ENCODE measurements at regions not wholly inside any gene's neighbourhood (a gene's known extent, or its start where the extent isn't known, plus 50 kb on each side); places are given as distances from the start of the nearest gene placed in this dataset.

- in situ Hi-C loops (cut with MboI; ENCODE audit: low sequenced_read_pairs, unreplicated experiment): no loop called here
- no peak for TF ChIP-seq CTCF (IDR thresholded peaks at IDR 0.05; ENCODE audit: borderline replicate concordance, control extremely low read depth, extremely low read depth, insufficient read depth, missing control alignments)
- DNase-seq (ENCODE audit: low spot score): no peak
Observed at GRCh38 chr2:37568565-37568964, 102.9 kb downstream of the CDC42EP3 start.

DNA sequence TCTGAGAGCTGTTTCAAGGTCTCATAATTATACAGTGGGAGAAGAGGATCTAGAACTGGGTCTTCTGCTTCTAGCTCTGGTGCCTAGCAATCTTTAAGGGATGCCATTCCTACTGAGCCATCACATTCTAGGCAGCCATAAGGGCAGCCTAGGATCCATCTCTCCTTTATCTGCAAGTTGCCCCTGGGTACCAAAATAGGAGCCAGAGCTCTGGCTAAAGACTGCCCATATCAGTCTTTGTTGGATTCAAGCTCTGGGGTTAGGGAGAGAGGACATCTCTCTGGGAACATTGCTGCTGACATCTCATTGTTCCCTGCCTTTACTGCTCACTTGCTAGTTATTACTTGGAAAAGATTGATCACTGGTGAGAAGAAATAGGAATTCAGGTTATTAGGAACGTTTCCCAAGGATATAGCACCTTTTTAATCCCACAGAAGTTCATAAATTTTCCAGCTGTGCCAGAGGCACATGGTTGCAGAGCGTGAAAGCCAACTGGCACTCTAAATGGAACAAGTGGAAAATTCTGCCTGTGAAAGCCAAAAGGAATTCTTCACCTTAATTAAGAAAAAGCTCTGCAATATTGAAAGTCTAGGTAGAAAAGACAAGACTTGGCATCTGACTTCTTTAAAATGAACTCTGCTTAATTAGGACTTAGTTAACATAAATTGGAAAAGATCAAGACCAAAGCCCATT, 102.2 kb downstream of the CDC42EP3 start:
- TF ChIP-seq CTCF (IDR thresholded peaks at IDR 0.05; ENCODE audit: borderline replicate concordance, control extremely low read depth, extremely low read depth, insufficient read depth, missing control alignments): no peak
- in situ Hi-C loops (cut with MboI; ENCODE audit: low sequenced_read_pairs, unreplicated experiment): no loop called here
- no peak for DNase-seq (ENCODE audit: low spot score)

GRCh38 chr2:37569986-37570679, 101.3 kb downstream of the CDC42EP3 start:
- no peak for TF ChIP-seq CTCF (IDR thresholded peaks at IDR 0.05; ENCODE audit: borderline replicate concordance, control extremely low read depth, extremely low read depth, insufficient read depth, missing control alignments)
- in situ Hi-C loops (cut with MboI; ENCODE audit: low sequenced_read_pairs, unreplicated experiment): no loop called here
- DNase-seq (ENCODE audit: low spot score): no peak

DNA sequence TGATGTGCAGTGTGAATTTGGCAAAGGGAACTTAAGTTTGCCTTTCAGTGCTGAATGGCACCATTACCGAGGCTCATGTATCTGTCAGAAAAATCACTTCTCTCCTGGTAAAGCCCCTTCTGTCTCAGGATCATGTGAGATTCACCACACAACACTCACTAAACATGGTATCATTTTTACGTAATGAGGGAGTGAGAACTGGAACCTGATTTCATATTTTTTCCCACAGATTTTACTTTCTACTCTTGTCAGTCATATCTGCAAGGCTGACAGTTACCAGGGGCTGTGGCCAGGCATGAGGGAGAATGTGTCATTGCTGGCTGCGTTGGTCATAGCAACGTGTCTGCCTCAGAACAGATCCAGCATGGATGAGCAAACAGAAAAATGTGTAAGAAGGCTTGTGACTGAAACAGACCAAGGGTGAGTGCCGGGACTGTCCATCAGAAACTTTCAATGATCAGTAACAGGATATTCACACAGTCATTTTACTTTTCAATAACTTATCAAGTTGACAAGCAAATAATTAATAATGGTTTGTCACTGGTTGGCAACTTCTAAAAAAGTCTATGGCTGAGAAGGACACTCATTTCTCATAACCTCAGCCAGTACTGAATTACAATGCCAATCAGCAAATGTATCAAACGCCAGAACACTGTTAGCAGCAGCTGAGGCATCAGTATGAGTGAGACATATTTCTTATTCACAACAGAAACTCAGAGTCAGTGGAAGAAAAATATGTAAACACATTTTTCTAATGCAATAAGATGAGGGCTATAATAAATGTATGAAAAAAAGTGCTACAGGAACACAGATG, 100.5 kb downstream of the CDC42EP3 start:
- in situ Hi-C loops (cut with MboI; ENCODE audit: low sequenced_read_pairs, unreplicated experiment): no loop called here
- DNase-seq (ENCODE audit: low spot score): peak; percentile 28
- TF ChIP-seq CTCF (IDR thresholded peaks at IDR 0.05; ENCODE audit: borderline replicate concordance, control extremely low read depth, extremely low read depth, insufficient read depth, missing control alignments): no peak

GRCh38 chr2:37571587-37572136, 99.8 kb downstream of the CDC42EP3 start:
- in situ Hi-C loops (cut with MboI; ENCODE audit: low sequenced_read_pairs, unreplicated experiment): no loop called here
- DNase-seq (ENCODE audit: low spot score): no peak
- no peak for TF ChIP-seq CTCF (IDR thresholded peaks at IDR 0.05; ENCODE audit: borderline replicate concordance, control extremely low read depth, extremely low read depth, insufficient read depth, missing control alignments)

Data from GM13976 (cell line).